H9 (cell line): ENCODE measurements at regions not wholly inside any gene's neighbourhood (a gene's known extent, or its start where the extent isn't known, plus 50 kb on each side); places are given as distances from the start of the nearest gene placed in this dataset.

Experiments used
- DNase-seq: peaks from one replicate; pipeline ENCODE4 v3.0.0-alpha.2; 2017
- H2AFZ ChIP-seq: one replicate; pipeline ENCODE4 v1.6.1; 2013; ENCODE audit warnings: mild to moderate bottlenecking, low read length, control low read depth, moderate library complexity
- H2AK5ac ChIP-seq: 2 replicates; pipeline ENCODE4 v1.6.1; 2013; ENCODE audit warnings: low read length, control low read depth, mixed read lengths; ENCODE audit not compliant: insufficient read length
- H2BK120ac ChIP-seq: one replicate; pipeline ENCODE4 v1.6.1; 2013; ENCODE audit warnings: low read depth, mild to moderate bottlenecking, low read length, control low read depth, inconsistent platforms; ENCODE audit not compliant: poor library complexity, severe bottlenecking
- H2BK12ac ChIP-seq: 2 replicates; pipeline ENCODE4 v1.6.1; 2013; ENCODE audit warnings: low read length, control low read depth, mixed read lengths, low read depth; ENCODE audit not compliant: insufficient read length
- H2BK15ac ChIP-seq: 2 replicates; pipeline ENCODE4 v1.6.1; 2013; ENCODE audit warnings: low read depth, low read length, control low read depth
- H2BK20ac ChIP-seq: one replicate; pipeline ENCODE4 v1.6.1; 2013; ENCODE audit warnings: low read depth, mild to moderate bottlenecking, low read length, control low read depth, inconsistent platforms; ENCODE audit not compliant: poor library complexity, severe bottlenecking
- H2BK5ac ChIP-seq: 2 replicates; pipeline ENCODE4 v1.6.1; 2013; ENCODE audit warnings: low read length, control low read depth, mixed read lengths; ENCODE audit not compliant: insufficient read length
- H3K14ac ChIP-seq: 2 replicates; pipeline ENCODE4 v1.6.1; 2013; ENCODE audit warnings: low read length, control low read depth; ENCODE audit not compliant: insufficient read depth
- H3K18ac ChIP-seq: 2 replicates; pipeline ENCODE4 v1.6.1; 2013; ENCODE audit warnings: low read depth, mild to moderate bottlenecking, mixed read lengths, low read length, control low read depth; ENCODE audit not compliant: insufficient read length
- H3K23ac ChIP-seq: 2 replicates; pipeline ENCODE4 v1.6.1; 2013; ENCODE audit warnings: low read length, control low read depth, mixed read lengths, low read depth; ENCODE audit not compliant: insufficient read length
- H3K23me2 ChIP-seq: 2 replicates; pipeline ENCODE4 v1.6.1; 2013; ENCODE audit warnings: low read depth, mild to moderate bottlenecking, mixed read lengths, low read length, control low read depth; ENCODE audit not compliant: insufficient read length, poor library complexity, severe bottlenecking
- H3K27ac ChIP-seq: 2 replicates; pipeline ENCODE4 v1.5.1; 2013; ENCODE audit warnings: low read length, control low read depth, mixed read lengths, low read depth; ENCODE audit not compliant: insufficient read length
- H3K27me3 ChIP-seq: 2 replicates; pipeline ENCODE4 v1.6.1; 2013; ENCODE audit warnings: low read length, control low read depth, inconsistent platforms; ENCODE audit not compliant: insufficient read depth
- H3K4ac ChIP-seq: 2 replicates; pipeline ENCODE4 v1.6.1; 2013; ENCODE audit warnings: low read depth, mild to moderate bottlenecking, control low read depth, inconsistent platforms, low read length, moderate library complexity
- H3K4me1 ChIP-seq: 2 replicates; pipeline ENCODE4 v1.6.1; 2013; ENCODE audit warnings: low read length, control low read depth, inconsistent platforms; ENCODE audit not compliant: insufficient read depth
- H3K4me2 ChIP-seq: 2 replicates; pipeline ENCODE4 v1.6.1; 2013; ENCODE audit warnings: low read length, control low read depth, mixed read lengths; ENCODE audit not compliant: insufficient read length, insufficient read depth
- H3K56ac ChIP-seq: 2 replicates; pipeline ENCODE4 v1.6.1; 2013; ENCODE audit warnings: low read depth, mild to moderate bottlenecking, mixed read lengths, low read length, control low read depth; ENCODE audit not compliant: insufficient read length
- H3K79me1 ChIP-seq: 2 replicates; pipeline ENCODE4 v1.6.1; 2013; ENCODE audit warnings: low read depth, mild to moderate bottlenecking, moderate library complexity, low read length, control low read depth, inconsistent platforms; ENCODE audit not compliant: insufficient read depth, poor library complexity, severe bottlenecking
- H3K79me2 ChIP-seq: 2 replicates; pipeline ENCODE4 v1.6.1; 2013; ENCODE audit warnings: low read length, control low read depth, inconsistent platforms; ENCODE audit not compliant: insufficient read depth
- H3K9ac ChIP-seq: 2 replicates; pipeline ENCODE4 v1.6.1; 2013; ENCODE audit warnings: low read length, control low read depth, mixed read lengths; ENCODE audit not compliant: insufficient read length; ENCODE audit errors: extremely low read depth
- H3K9me3 ChIP-seq: one replicate; pipeline ENCODE4 v1.6.1; 2013; ENCODE audit warnings: low read depth, low read length, inconsistent platforms; ENCODE audit not compliant: control insufficient read depth
- H3T11ph ChIP-seq: one replicate; pipeline ENCODE4 v1.6.1; 2013; ENCODE audit warnings: mild to moderate bottlenecking, low read length, control low read depth, inconsistent platforms
- H4K20me1 ChIP-seq: one replicate; pipeline ENCODE4 v1.6.1; 2013; ENCODE audit not compliant: control insufficient read depth, insufficient read length, insufficient read depth
- H4K5ac ChIP-seq: 2 replicates; pipeline ENCODE4 v1.6.1; 2013; ENCODE audit warnings: low read depth, mild to moderate bottlenecking, mixed read lengths, low read length, control low read depth; ENCODE audit not compliant: insufficient read length
- H4K8ac ChIP-seq: replicated peaks from 2 replicates; pipeline ENCODE4 v1.6.1; 2013; ENCODE audit warnings: low read length, control low read depth, mixed read lengths, low read depth; ENCODE audit not compliant: insufficient read length
- H4K91ac ChIP-seq: 2 replicates; pipeline ENCODE4 v1.6.1; 2013; ENCODE audit warnings: low read depth, mild to moderate bottlenecking, moderate library complexity, mixed read lengths, low read length, control low read depth; ENCODE audit not compliant: insufficient read length
- H3K27ac Mint-ChIP-seq, 3 experiments: 2 replicates in 2 of 3; 3 replicates in 1 of 3; pipeline ENCODE4 v1.8.0; 2020 to 2021; ENCODE audit warnings: mixed read lengths in 3 of 3, mild to moderate bottlenecking in 1 of 3, moderate library complexity in 1 of 3
- H3K27me3 Mint-ChIP-seq: 2 replicates; pipeline ENCODE4 v1.8.0; 2021; ENCODE audit warnings: low read depth, mild to moderate bottlenecking, moderate library complexity, mixed read lengths
- H3K36me3 Mint-ChIP-seq, 3 experiments: 2 replicates in 2 of 3; 3 replicates in 1 of 3; pipeline ENCODE4 v1.8.0; 2020 to 2021; ENCODE audit warnings: low read depth in 3 of 3, mixed read lengths in 3 of 3; ENCODE audit not compliant: insufficient read depth in 1 of 3
- H3K4me1 Mint-ChIP-seq, 2 experiments: 2 replicates each; pipeline ENCODE4 v1.8.0; 2020; ENCODE audit warnings: mixed read lengths in 2 of 2
- H3K4me3 Mint-ChIP-seq, 2 experiments: 2 replicates in 1 of 2; 3 replicates in 1 of 2; pipeline ENCODE4 v1.8.0; 2020 to 2021; ENCODE audit warnings: mild to moderate bottlenecking in 2 of 2, mixed read lengths in 2 of 2, moderate library complexity in 1 of 2
- H3K9me3 Mint-ChIP-seq, 2 experiments: 2 replicates in 1 of 2; 3 replicates in 1 of 2; pipeline ENCODE4 v1.8.0; 2020; ENCODE audit warnings: mild to moderate bottlenecking in 2 of 2, mixed read lengths in 2 of 2, moderate library complexity in 1 of 2
- WGBS: extraction: QIAGEN DNeasy Blood & Tissue Kit; methylation state at CpG from one replicate; pipeline ENCODE4 v1.1.7; 2013; ENCODE audit warnings: missing lambda C conversion rate, low lambda C conversion rate, mixed read lengths; ENCODE audit not compliant: insufficient read length; ENCODE audit errors: extremely low coverage; 5-methylcytosine and 5-hydroxymethylcytosine counted together
- TF ChIP-seq, protein P1 (sequence below): fragments of 200-600 bp; sonication (generic); conservative IDR thresholded peaks from 3 replicates; pipeline ENCODE4 v1.8.0; 2021; ENCODE audit warnings: antibody characterized with exemption, mild to moderate bottlenecking

- H2BK120ac ChIP-seq, result no peak overlapping the region
- H2BK20ac ChIP-seq, result no peak overlapping the region
- H4K20me1 ChIP-seq, result no peaks in the 10 kb centered on the region
- Mint-ChIP-seq H3K36me3 (peaks cover 0 to 6% (median 4%) of the 10 kb centered on the region in 3 experiments; a peak in 2 of 7 replicates), H3K4me1 (no peaks in the 10 kb centered on the region), H3K27me3 (no peaks in the 10 kb centered on the region), H3K9me3 (peaks cover 0 to 3% of the 10 kb centered on the region in 2 experiments; a peak in 1 of 5 replicates), H3K4me3 (no peak overlapping the region), H3K27ac (no peak overlapping the region)
- no peak overlapping the region for H2BK12ac ChIP-seq
- DNase-seq, result no peak
- H3K18ac ChIP-seq, result no peak overlapping the region
- H3K56ac ChIP-seq, result no peak overlapping the region
- no peak overlapping the region for H2AFZ ChIP-seq
- H2BK15ac ChIP-seq, result no peak overlapping the region
- H3K4ac ChIP-seq, result no peak overlapping the region
- WGBS, result no CpG with 5 or more reads among the region's 2 CpGs
- no peak overlapping the region for H3T11ph ChIP-seq
- no peak overlapping the region for H4K5ac ChIP-seq
- H3K4me1 ChIP-seq, result no peaks in the 10 kb centered on the region
- H3K27ac ChIP-seq, result no peak overlapping the region
- no peaks in the 10 kb centered on the region for H3K79me1 ChIP-seq
- H3K4me2 ChIP-seq, result no peak overlapping the region
- H3K23me2 ChIP-seq, result no peaks in the 10 kb centered on the region
- H3K14ac ChIP-seq, result no peak overlapping the region
- H4K8ac ChIP-seq, result no peak overlapping the region
- no peaks in the 10 kb centered on the region for H3K9me3 ChIP-seq
- no peak overlapping the region for H3K9ac ChIP-seq
- no peak overlapping the region for H3K23ac ChIP-seq
- TF ChIP-seq, protein P1, sequence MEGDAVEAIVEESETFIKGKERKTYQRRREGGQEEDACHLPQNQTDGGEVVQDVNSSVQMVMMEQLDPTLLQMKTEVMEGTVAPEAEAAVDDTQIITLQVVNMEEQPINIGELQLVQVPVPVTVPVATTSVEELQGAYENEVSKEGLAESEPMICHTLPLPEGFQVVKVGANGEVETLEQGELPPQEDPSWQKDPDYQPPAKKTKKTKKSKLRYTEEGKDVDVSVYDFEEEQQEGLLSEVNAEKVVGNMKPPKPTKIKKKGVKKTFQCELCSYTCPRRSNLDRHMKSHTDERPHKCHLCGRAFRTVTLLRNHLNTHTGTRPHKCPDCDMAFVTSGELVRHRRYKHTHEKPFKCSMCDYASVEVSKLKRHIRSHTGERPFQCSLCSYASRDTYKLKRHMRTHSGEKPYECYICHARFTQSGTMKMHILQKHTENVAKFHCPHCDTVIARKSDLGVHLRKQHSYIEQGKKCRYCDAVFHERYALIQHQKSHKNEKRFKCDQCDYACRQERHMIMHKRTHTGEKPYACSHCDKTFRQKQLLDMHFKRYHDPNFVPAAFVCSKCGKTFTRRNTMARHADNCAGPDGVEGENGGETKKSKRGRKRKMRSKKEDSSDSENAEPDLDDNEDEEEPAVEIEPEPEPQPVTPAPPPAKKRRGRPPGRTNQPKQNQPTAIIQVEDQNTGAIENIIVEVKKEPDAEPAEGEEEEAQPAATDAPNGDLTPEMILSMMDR, result no peak
- H3K27me3 ChIP-seq, result no peaks in the 10 kb centered on the region
- no peak overlapping the region for H2AK5ac ChIP-seq
- H4K91ac ChIP-seq, result no peak overlapping the region
- H2BK5ac ChIP-seq, result no peak overlapping the region
- H3K79me2 ChIP-seq, result no peaks in the 10 kb centered on the region
These were observed 410.9 kb downstream of the PDGFC start for GRCh38 chr4:156560701-156561100.
